A549 (cell line): ENCODE measurements at regions not wholly inside any gene's neighbourhood (a gene's known extent, or its start where the extent isn't known, plus 50 kb on each side); places are given as distances from the start of the nearest gene placed in this dataset.
"Not testable (repeated sequence)": the region's sequence is repeated elsewhere in the genome, so short reads cannot be mapped to it uniquely, and the experiment has no call there.

Experiments
- CEBPB ChIP-seq, 2 experiments: fragments of >200 bp in 1 of 2; sonication (Bioruptor Twin) in 1 of 2; formaldehyde crosslinking in 1 of 2; IDR thresholded peaks; 2 replicates each; pipeline ENCODE4 v1.6.1; 2012 to 2016
- ESRRA ChIP-seq: fragments of 150-350 bp; IDR thresholded peaks from 2 replicates; pipeline ENCODE4 v1.6.1; 2014; ENCODE audit warnings: mild to moderate bottlenecking, low read length, borderline replicate concordance
- FOSB ChIP-seq: fragments of 250-450 bp; sonication (Bioruptor Pico); IDR thresholded peaks from 2 replicates; pipeline ENCODE4 v1.5.0; 2020; ENCODE audit warnings: mild to moderate bottlenecking, moderate library complexity
- JUN ChIP-seq, 2 experiments: fragments of >200 bp; sonication (Bioruptor Twin); formaldehyde crosslinking; IDR thresholded peaks; 2 replicates in 1 of 2; 3 replicates in 1 of 2; pipeline ENCODE4 v1.6.1; 2016 to 2017
- MYC ChIP-seq: IDR thresholded peaks from 2 replicates; pipeline ENCODE4 v1.6.1; 2012; ENCODE audit warnings: mild to moderate bottlenecking, inconsistent platforms, low read length, improper control_type of control experiment, borderline replicate concordance
- TF ChIP-seq, protein P1 (sequence below): fragments of >200 bp; sonication (Bioruptor Twin); formaldehyde crosslinking; IDR thresholded peaks from 3 replicates; pipeline ENCODE4 v1.5.1; 2016
- TF ChIP-seq, protein P2 (sequence below): fragments of 150-350 bp; IDR thresholded peaks from 2 replicates; pipeline ENCODE4 v1.6.1; 2014; ENCODE audit warnings: low read depth, mild to moderate bottlenecking, low read length
- TF ChIP-seq, protein P3 (sequence below): IDR thresholded peaks from 2 replicates; pipeline ENCODE4 v1.6.1; 2012

DNA sequence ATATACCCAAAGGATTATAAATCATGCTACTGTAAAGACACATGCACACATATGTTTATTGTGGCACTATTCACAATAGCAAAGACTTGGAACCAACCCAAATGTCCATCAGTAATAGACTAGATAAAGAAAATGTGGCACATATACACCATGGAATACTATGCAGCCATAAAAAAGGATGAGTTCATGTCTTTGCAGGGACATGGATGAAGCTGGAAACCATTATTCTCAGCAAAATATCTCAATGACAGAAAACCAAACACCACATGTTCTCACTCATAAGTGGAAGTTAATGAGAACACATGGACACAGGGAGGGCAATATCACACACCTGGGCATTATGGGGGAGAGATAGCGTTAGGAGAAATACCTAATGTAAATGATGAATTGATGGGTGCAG lies 323.8 kb upstream of the POF1B start:
- TF ChIP-seq, protein P1, sequence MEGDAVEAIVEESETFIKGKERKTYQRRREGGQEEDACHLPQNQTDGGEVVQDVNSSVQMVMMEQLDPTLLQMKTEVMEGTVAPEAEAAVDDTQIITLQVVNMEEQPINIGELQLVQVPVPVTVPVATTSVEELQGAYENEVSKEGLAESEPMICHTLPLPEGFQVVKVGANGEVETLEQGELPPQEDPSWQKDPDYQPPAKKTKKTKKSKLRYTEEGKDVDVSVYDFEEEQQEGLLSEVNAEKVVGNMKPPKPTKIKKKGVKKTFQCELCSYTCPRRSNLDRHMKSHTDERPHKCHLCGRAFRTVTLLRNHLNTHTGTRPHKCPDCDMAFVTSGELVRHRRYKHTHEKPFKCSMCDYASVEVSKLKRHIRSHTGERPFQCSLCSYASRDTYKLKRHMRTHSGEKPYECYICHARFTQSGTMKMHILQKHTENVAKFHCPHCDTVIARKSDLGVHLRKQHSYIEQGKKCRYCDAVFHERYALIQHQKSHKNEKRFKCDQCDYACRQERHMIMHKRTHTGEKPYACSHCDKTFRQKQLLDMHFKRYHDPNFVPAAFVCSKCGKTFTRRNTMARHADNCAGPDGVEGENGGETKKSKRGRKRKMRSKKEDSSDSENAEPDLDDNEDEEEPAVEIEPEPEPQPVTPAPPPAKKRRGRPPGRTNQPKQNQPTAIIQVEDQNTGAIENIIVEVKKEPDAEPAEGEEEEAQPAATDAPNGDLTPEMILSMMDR, result not testable (repeated sequence)
- TF ChIP-seq CEBPB (IDR thresholded peaks at IDR 0.05); JUN (IDR thresholded peaks at IDR 0.05); ESRRA; MYC; FOSB (CRISPR knock-in tag): not testable (repeated sequence)
- TF ChIP-seq, protein P2, sequence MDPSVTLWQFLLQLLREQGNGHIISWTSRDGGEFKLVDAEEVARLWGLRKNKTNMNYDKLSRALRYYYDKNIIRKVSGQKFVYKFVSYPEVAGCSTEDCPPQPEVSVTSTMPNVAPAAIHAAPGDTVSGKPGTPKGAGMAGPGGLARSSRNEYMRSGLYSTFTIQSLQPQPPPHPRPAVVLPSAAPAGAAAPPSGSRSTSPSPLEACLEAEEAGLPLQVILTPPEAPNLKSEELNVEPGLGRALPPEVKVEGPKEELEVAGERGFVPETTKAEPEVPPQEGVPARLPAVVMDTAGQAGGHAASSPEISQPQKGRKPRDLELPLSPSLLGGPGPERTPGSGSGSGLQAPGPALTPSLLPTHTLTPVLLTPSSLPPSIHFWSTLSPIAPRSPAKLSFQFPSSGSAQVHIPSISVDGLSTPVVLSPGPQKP, result not testable (repeated sequence)
- TF ChIP-seq, protein P3, sequence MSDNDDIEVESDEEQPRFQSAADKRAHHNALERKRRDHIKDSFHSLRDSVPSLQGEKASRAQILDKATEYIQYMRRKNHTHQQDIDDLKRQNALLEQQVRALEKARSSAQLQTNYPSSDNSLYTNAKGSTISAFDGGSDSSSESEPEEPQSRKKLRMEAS, result not testable (repeated sequence)
